HEK293T (cell line): ENCODE measurements at regions not wholly inside any gene's neighbourhood (a gene's known extent, or its start where the extent isn't known, plus 50 kb on each side); places are given as distances from the start of the nearest gene placed in this dataset.

Source experiments
- ARNT ChIP-seq: fragments of 450-650 bp; IDR thresholded peaks from 2 replicates; pipeline ENCODE4 v1.6.1; 2017; ENCODE audit warnings: mild to moderate bottlenecking
- BHLHE40 ChIP-seq: fragments of 450-650 bp; IDR thresholded peaks from 2 replicates; pipeline ENCODE4 v1.6.1; 2016; ENCODE audit warnings: mild to moderate bottlenecking, moderate library complexity, borderline replicate concordance
- ELF4 ChIP-seq: fragments of 450-650 bp; IDR thresholded peaks from 2 replicates; pipeline ENCODE4 v1.6.1; 2017; ENCODE audit warnings: antibody characterized with exemption
- FOXA1 ChIP-seq: fragments of 450-650 bp; IDR thresholded peaks from 2 replicates; pipeline ENCODE4 v1.6.1; 2016; ENCODE audit warnings: mild to moderate bottlenecking
- FOXM1 ChIP-seq: fragments of 450-650 bp; IDR thresholded peaks from 2 replicates; pipeline ENCODE4 v1.6.1; 2017; ENCODE audit warnings: mild to moderate bottlenecking, borderline replicate concordance
- HDGF ChIP-seq: fragments of 450-650 bp; IDR thresholded peaks from 2 replicates; pipeline ENCODE4 v1.6.1; 2017; ENCODE audit warnings: antibody characterized with exemption, borderline replicate concordance
- LEF1 ChIP-seq: fragments of 450-650 bp; IDR thresholded peaks from 2 replicates; pipeline ENCODE4 v1.6.1; 2017; ENCODE audit warnings: mild to moderate bottlenecking, borderline replicate concordance

- TF ChIP-seq ELF4: no peak
- no peak for TF ChIP-seq BHLHE40
- TF ChIP-seq FOXA1: no peak
- TF ChIP-seq FOXM1: no peak
- no peak for TF ChIP-seq HDGF
- no peak for TF ChIP-seq LEF1
- no peak for TF ChIP-seq ARNT
These were observed 322.7 kb downstream of the NOL4 start for GRCh38 chr18:33901894-33902512.
